ENCODE measurements at regions not wholly inside any gene's neighbourhood (a gene's known extent, or its start where the extent isn't known, plus 50 kb on each side); places are given as distances from the start of the nearest gene placed in this dataset.
"Not testable (repeated sequence)": the region's sequence is repeated elsewhere in the genome, so short reads cannot be mapped to it uniquely, and the experiment has no call there.

DNA sequence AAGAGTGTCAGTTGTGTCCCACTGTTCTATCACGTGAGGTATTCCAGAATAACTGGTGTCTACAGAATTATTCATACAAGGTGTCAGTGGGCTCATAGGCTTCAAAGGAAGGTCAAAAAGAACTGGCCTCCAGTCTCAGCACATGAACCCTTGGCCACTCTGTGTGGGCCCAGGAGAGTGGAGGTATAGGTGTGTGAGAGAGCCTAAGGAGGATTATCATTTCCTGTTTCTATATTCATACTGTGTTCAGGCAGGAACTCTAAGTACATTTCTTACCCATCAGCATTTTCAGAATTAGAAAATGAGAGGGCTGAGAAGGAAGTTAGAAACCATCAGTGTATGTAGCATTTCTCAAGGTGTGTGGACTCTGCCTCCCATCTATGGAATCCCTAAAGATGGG lies 87.0 kb downstream of the BTG1 start:
- H3K4me3 Mint-ChIP-seq: peak overlapping the region; percentile 24
- H3K36me3 ChIP-seq (replicated peaks in 1 of 2; ENCODE audit: control extremely low read depth in 1 of 2, control insufficient read depth in 1 of 2, extremely low read depth in 1 of 2, insufficient read depth in 2 of 2, low read length in 1 of 2): no peaks in the 10 kb centered on the region
- 86% methylated on average over 1 of the region's 1 CpG for WGBS (ENCODE audit: insufficient coverage)
- H3K9ac ChIP-seq (ENCODE audit: low read length): no peak overlapping the region
- ATAC-seq (ENCODE audit: low read depth): no peak
- no peaks in the 10 kb centered on the region for H3K9me3 ChIP-seq (ENCODE audit: control extremely low read depth in 1 of 3, control insufficient read depth in 2 of 3, insufficient read depth in 1 of 3, low read length in 2 of 3)
- DNase-seq: no peak
- H3K27me3 Mint-ChIP-seq: no peaks in the 10 kb centered on the region
- H3K9me3 Mint-ChIP-seq (ENCODE audit: insufficient read depth): no peaks in the 10 kb centered on the region
- intact Hi-C loops (cut with micrococcal nuclease): no loop called here
- H3K4me1 ChIP-seq (ENCODE audit: control insufficient read depth in 2 of 2, insufficient read depth in 2 of 2, low read length in 2 of 2): peaks cover 37 to 39% of the 10 kb centered on the region in 2 donors
- POLR2A ChIA-PET: interaction anchor here (0.7 kb wide), 1 partner anchor 246 kb away, joined by 3 read pairs; no protein-coding TSS in a partner anchor
- TF ChIP-seq EZH2 (IDR thresholded peaks at IDR 0.05; ENCODE audit: borderline replicate concordance, insufficient read depth, low read depth, low read length, poor library complexity, severe bottlenecking): no peak
- TF ChIP-seq, protein P1, sequence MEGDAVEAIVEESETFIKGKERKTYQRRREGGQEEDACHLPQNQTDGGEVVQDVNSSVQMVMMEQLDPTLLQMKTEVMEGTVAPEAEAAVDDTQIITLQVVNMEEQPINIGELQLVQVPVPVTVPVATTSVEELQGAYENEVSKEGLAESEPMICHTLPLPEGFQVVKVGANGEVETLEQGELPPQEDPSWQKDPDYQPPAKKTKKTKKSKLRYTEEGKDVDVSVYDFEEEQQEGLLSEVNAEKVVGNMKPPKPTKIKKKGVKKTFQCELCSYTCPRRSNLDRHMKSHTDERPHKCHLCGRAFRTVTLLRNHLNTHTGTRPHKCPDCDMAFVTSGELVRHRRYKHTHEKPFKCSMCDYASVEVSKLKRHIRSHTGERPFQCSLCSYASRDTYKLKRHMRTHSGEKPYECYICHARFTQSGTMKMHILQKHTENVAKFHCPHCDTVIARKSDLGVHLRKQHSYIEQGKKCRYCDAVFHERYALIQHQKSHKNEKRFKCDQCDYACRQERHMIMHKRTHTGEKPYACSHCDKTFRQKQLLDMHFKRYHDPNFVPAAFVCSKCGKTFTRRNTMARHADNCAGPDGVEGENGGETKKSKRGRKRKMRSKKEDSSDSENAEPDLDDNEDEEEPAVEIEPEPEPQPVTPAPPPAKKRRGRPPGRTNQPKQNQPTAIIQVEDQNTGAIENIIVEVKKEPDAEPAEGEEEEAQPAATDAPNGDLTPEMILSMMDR (IDR thresholded peaks at IDR 0.05): no peak
- H2AFZ ChIP-seq (ENCODE audit: insufficient read depth, low read depth, low read length, poor library complexity, severe bottlenecking): no peak overlapping the region
- CTCF ChIA-PET: no interaction called here
- H3K27me3 ChIP-seq (replicated peaks in 1 of 4; ENCODE audit: control extremely low read depth in 1 of 4, control insufficient read depth in 3 of 4, insufficient read depth in 4 of 4, low read length in 3 of 4): no peaks in the 10 kb centered on the region
- no peak overlapping the region for H3K4me3 ChIP-seq (ENCODE audit: control extremely low read depth in 1 of 5, extremely low read depth in 1 of 5, insufficient read depth in 1 of 5, low read depth in 2 of 5, low read length in 4 of 5)
- no peaks in the 10 kb centered on the region for H4K20me1 ChIP-seq (ENCODE audit: control insufficient read depth, insufficient read depth, low read length, poor library complexity, severe bottlenecking)
- H3K4me1 Mint-ChIP-seq: peaks cover 50% of the 10 kb centered on the region
- H3K4me2 ChIP-seq (replicated peaks; ENCODE audit: low read depth, low read length, poor library complexity, severe bottlenecking): peak overlapping the region; percentile 17
- no peaks in the 10 kb centered on the region for H3K79me2 ChIP-seq (ENCODE audit: control insufficient read depth, insufficient read depth, low read length)
- peak overlapping the region; percentile 37 for H3K27ac Mint-ChIP-seq
- H3K27ac ChIP-seq (ENCODE audit: low read length in 2 of 2): no peak overlapping the region

DNA sequence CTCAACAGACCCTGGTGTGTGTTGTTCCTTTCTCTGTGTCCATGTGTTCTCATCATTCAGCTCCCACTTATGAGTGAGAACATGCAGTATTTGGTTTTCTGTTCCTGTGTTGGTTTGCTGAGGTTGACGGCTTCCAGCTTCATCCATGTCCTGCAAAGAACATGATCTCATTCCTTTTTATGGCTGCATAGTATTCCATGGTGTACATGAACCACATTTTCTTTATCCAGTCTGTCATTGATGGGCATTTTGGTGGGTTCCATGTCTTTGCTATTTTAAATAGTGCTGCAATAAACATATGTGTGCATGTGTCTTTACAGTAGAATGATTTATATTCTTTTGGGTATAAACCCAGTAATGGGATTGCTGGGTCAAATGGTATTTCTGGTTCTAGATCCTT lies 88.9 kb downstream of the BTG1 start:
- H3K4me1 ChIP-seq (ENCODE audit: control insufficient read depth in 2 of 2, insufficient read depth in 2 of 2, low read length in 2 of 2): peaks cover 25 to 26% of the 10 kb centered on the region in 2 donors
- not testable (repeated sequence) for H3K27me3 Mint-ChIP-seq; H3K79me2 ChIP-seq (ENCODE audit: control insufficient read depth, insufficient read depth, low read length)

More for the DNA sequence above, 88.9 kb downstream of the BTG1 start:
- H3K4me2 ChIP-seq (replicated peaks; ENCODE audit: low read depth, low read length, poor library complexity, severe bottlenecking); POLR2A ChIA-PET; H3K9ac ChIP-seq (ENCODE audit: low read length); H3K4me3 ChIP-seq (ENCODE audit: control extremely low read depth in 1 of 5, extremely low read depth in 1 of 5, insufficient read depth in 1 of 5, low read depth in 2 of 5, low read length in 4 of 5); H2AFZ ChIP-seq (ENCODE audit: insufficient read depth, low read depth, low read length, poor library complexity, severe bottlenecking); H3K36me3 ChIP-seq (replicated peaks in 1 of 2; ENCODE audit: control extremely low read depth in 1 of 2, control insufficient read depth in 1 of 2, extremely low read depth in 1 of 2, insufficient read depth in 2 of 2, low read length in 1 of 2); H3K27ac Mint-ChIP-seq; H4K20me1 ChIP-seq (ENCODE audit: control insufficient read depth, insufficient read depth, low read length, poor library complexity, severe bottlenecking); DNase-seq; H3K9me3 ChIP-seq (ENCODE audit: control extremely low read depth in 1 of 3, control insufficient read depth in 2 of 3, insufficient read depth in 1 of 3, low read length in 2 of 3); H3K27ac ChIP-seq (ENCODE audit: low read length in 2 of 2); H3K27me3 ChIP-seq (replicated peaks in 1 of 4; ENCODE audit: control extremely low read depth in 1 of 4, control insufficient read depth in 3 of 4, insufficient read depth in 4 of 4, low read length in 3 of 4); intact Hi-C loops (cut with micrococcal nuclease); ATAC-seq (ENCODE audit: low read depth); H3K4me3 Mint-ChIP-seq; H3K9me3 Mint-ChIP-seq (ENCODE audit: insufficient read depth): not testable (repeated sequence)
- no CpG with 5 or more reads among the region's 1 CpG for whole genome bisulfite sequencing (ENCODE audit: insufficient coverage)
- CTCF ChIA-PET: interaction anchor here (0.6 kb wide), 1 partner anchor 739 kb away, joined by 3 read pairs; no protein-coding TSS in a partner anchor
- H3K4me1 Mint-ChIP-seq: peaks cover 35% of the 10 kb centered on the region
